Neural progenitor cell (in vitro differentiated cells): ENCODE measurements at regions not wholly inside any gene's neighbourhood (a gene's known extent, or its start where the extent isn't known, plus 50 kb on each side); places are given as distances from the start of the nearest gene placed in this dataset.

ENCODE experiments used
- CTCF ChIP-seq: fragments of 200-600 bp; sonication (generic); IDR thresholded peaks from 2 replicates; pipeline ENCODE4 v1.5.1; 2017; ENCODE audit warnings: antibody characterized with exemption, mild to moderate bottlenecking
- EZH2 ChIP-seq: fragments of 200-600 bp; sonication (generic); IDR thresholded peaks from 2 replicates; pipeline ENCODE4 v1.6.1; 2017; ENCODE audit warnings: antibody characterized with exemption, mild to moderate bottlenecking, moderate library complexity
- EZH2phosphoT487 ChIP-seq: fragments of 200-600 bp; sonication (generic); IDR thresholded peaks from 2 replicates; pipeline ENCODE4 v1.6.1; 2017; ENCODE audit warnings: antibody characterized with exemption

DNA sequence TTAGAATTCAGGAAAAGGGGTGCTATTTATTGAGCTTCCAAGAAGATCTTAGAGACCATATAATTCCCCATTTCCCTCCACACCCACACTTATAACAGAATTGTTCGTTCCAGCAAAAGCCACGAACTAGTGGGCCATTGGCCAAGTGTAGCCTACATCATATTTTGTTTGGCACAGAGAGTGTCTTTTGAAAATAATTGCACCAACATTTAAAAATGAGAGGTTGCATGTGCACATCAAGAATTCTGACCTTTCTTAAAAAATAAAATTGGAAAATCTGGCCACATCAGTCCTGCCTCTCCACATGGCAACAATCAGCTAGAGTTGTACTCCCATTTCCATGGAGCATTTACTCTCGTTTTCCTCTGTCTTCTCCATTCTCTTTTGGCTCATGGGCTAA lies 655.5 kb upstream of the FANCL start:
- no peak for TF ChIP-seq CTCF
- no peak for TF ChIP-seq EZH2
- TF ChIP-seq EZH2phosphoT487: no peak
